ENCODE measurements at regions not wholly inside any gene's neighbourhood (a gene's known extent, or its start where the extent isn't known, plus 50 kb on each side); places are given as distances from the start of the nearest gene placed in this dataset.

- Histone ChIP-seq H3K27me3 (ENCODE audit: insufficient read depth, low read depth, low read length) (no peaks in the 10 kb centered on the region), H3K27ac (ENCODE audit: low read length) (no peak overlapping the region), H3F3A (ENCODE audit: insufficient read depth, low read length, poor library complexity, severe bottlenecking) (no peaks in the 10 kb centered on the region), H4K20me1 (ENCODE audit: insufficient read depth) (no peaks in the 10 kb centered on the region), H3K9me2 (ENCODE audit: insufficient read depth, low read length) (no peaks in the 10 kb centered on the region), H3K9me3 (ENCODE audit: low read length) (no peaks in the 10 kb centered on the region), H3K36me3 (ENCODE audit: insufficient read depth, low read length) (no peaks in the 10 kb centered on the region), H2AFZ (ENCODE audit: low read depth, low read length) (no peak overlapping the region), H3K9ac (ENCODE audit: low read length) (no peak overlapping the region), H3K79me2 (replicated peaks; ENCODE audit: insufficient read depth, low read length) (no peaks in the 10 kb centered on the region), H3K4me3 (ENCODE audit: low read length) (no peak overlapping the region), H3K4me2 (ENCODE audit: low read length) (no peak overlapping the region)
- TF ChIP-seq SMC3 (conservative IDR thresholded peaks at IDR 0.05; ENCODE audit: poor library complexity) = no peak
- no peak for TF ChIP-seq POLR2AphosphoS5 (IDR thresholded peaks at IDR 0.05)
- TF ChIP-seq EZH2 (IDR thresholded peaks at IDR 0.05; ENCODE audit: borderline replicate concordance, insufficient read depth, low read length, poor library complexity, severe bottlenecking) = no peak
- no peak for TF ChIP-seq RAD21 (conservative IDR thresholded peaks at IDR 0.05)
- TF ChIP-seq EP300 (conservative IDR thresholded peaks at IDR 0.05; ENCODE audit: poor library complexity, severe bottlenecking) = no peak
- TF ChIP-seq TAF1 (IDR thresholded peaks at IDR 0.05; ENCODE audit: low read depth) = no peak
Measured at GRCh38 chr13:72113076-72113475, 246.1 kb upstream of the DACH1 start.

GRCh38 chr13:72112216-72112615 lies 245.2 kb upstream of the DACH1 start:
- TF ChIP-seq REST (IDR thresholded peaks at IDR 0.05; ENCODE audit: borderline replicate concordance) (no peak), EP300 (conservative IDR thresholded peaks at IDR 0.05; ENCODE audit: poor library complexity, severe bottlenecking) (no peak), SMC3 (conservative IDR thresholded peaks at IDR 0.05; ENCODE audit: poor library complexity) (no peak), EZH2 (IDR thresholded peaks at IDR 0.05; ENCODE audit: borderline replicate concordance, insufficient read depth, low read length, poor library complexity, severe bottlenecking) (no peak), CTCF (IDR thresholded peaks at IDR 0.05; ENCODE audit: poor library complexity, severe bottlenecking) (no peak), POLR2AphosphoS5 (IDR thresholded peaks at IDR 0.05) (no peak), TAF1 (IDR thresholded peaks at IDR 0.05; ENCODE audit: low read depth) (no peak), RAD21 (conservative IDR thresholded peaks at IDR 0.05) (no peak), MXI1 (conservative IDR thresholded peaks at IDR 0.05; ENCODE audit: poor library complexity, severe bottlenecking) (no peak)
- Histone ChIP-seq H3K36me3 (ENCODE audit: insufficient read depth, low read length) (no peaks in the 10 kb centered on the region), H3K27ac (ENCODE audit: low read length) (no peak overlapping the region), H3K79me2 (replicated peaks; ENCODE audit: insufficient read depth, low read length) (no peaks in the 10 kb centered on the region), H2AFZ (ENCODE audit: low read depth, low read length) (no peak overlapping the region), H3K9me2 (ENCODE audit: insufficient read depth, low read length) (no peaks in the 10 kb centered on the region), H4K20me1 (ENCODE audit: insufficient read depth) (no peaks in the 10 kb centered on the region), H3K9ac (ENCODE audit: low read length) (no peak overlapping the region), H3K4me3 (ENCODE audit: low read length) (no peak overlapping the region), H3K27me3 (ENCODE audit: insufficient read depth, low read depth, low read length) (no peaks in the 10 kb centered on the region), H3K4me2 (ENCODE audit: low read length) (no peak overlapping the region), H3K9me3 (ENCODE audit: low read length) (no peaks in the 10 kb centered on the region), H3F3A (ENCODE audit: insufficient read depth, low read length, poor library complexity, severe bottlenecking) (no peaks in the 10 kb centered on the region)

Measured in neural cell (in vitro differentiated cells).